ENCODE measurements at regions not wholly inside any gene's neighbourhood (a gene's known extent, or its start where the extent isn't known, plus 50 kb on each side); places are given as distances from the start of the nearest gene placed in this dataset.
"Not testable (repeated sequence)": the region's sequence is repeated elsewhere in the genome, so short reads cannot be mapped to it uniquely, and the experiment has no call there.

GRCh38 chr16:6753553-6753952 lies 579.1 kb upstream of the RBFOX1 start:
- 48 to 61% (median 60%) methylated on average over 9 of the region's 9 CpGs for WGBS, 3 donors
- H3K4me1 ChIP-seq (ENCODE audit: control insufficient read depth in 3 of 3, insufficient read depth in 2 of 3, low read depth in 1 of 3, low read length in 2 of 3), result no peaks in the 10 kb centered on the region
- no peak for FAIRE-seq

DNA sequence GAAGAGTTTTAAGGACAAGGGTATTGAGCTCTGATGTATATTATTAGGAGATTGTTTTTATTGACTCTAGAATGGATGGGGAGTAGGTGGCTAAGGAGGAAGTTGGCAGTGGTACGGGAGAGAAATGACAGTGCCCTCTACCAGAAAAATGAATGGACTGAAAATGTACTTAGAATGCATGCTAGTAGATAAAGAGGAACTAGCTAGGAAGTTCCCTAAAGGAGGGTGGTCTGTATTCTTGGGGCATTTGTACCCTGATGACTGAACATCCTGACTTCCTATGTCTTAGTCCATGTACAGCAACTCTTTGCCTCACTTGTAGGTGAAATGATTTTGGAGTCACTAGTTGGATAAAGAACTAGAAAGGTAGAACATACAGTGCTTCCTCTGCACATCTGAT lies 581.5 kb upstream of the RBFOX1 start:
- Histone ChIP-seq H3K27me3 (ENCODE audit: control insufficient read depth in 3 of 3, insufficient read depth in 3 of 3, low read length in 3 of 3) (no peaks in the 10 kb centered on the region), H3K4me3 (ENCODE audit: low read depth in 1 of 3, low read length in 3 of 3) (no peak overlapping the region), H3K36me3 (ENCODE audit: control insufficient read depth in 3 of 3, insufficient read depth in 2 of 3, low read depth in 1 of 3, low read length in 3 of 3) (no peaks in the 10 kb centered on the region), H3K9me3 (ENCODE audit: control insufficient read depth in 2 of 2, insufficient read depth in 1 of 2, low read depth in 1 of 2, low read length in 1 of 2) (no peaks in the 10 kb centered on the region), H3K27ac (ENCODE audit: low read depth in 1 of 3, low read length in 2 of 3) (no peak overlapping the region), H3K4me1 (ENCODE audit: control insufficient read depth in 3 of 3, insufficient read depth in 2 of 3, low read depth in 1 of 3, low read length in 2 of 3) (no peaks in the 10 kb centered on the region)
- whole genome bisulfite sequencing, 3 donors, result 53 to 70% (median 59%) methylated on average over 1 of the region's 1 CpG
- no peak for FAIRE-seq
- DNase-seq, result no peak

More at GRCh38 chr16:6753553-6753952, 579.1 kb upstream of the RBFOX1 start:
- no peak overlapping the region for H3K27ac ChIP-seq (ENCODE audit: low read depth in 1 of 3, low read length in 2 of 3)
- H3K27me3 ChIP-seq (ENCODE audit: control insufficient read depth in 3 of 3, insufficient read depth in 3 of 3, low read length in 3 of 3), result no peaks in the 10 kb centered on the region
- no peaks in the 10 kb centered on the region for H3K9me3 ChIP-seq (ENCODE audit: control insufficient read depth in 2 of 2, insufficient read depth in 1 of 2, low read depth in 1 of 2, low read length in 1 of 2)
- no peak overlapping the region for H3K4me3 ChIP-seq (ENCODE audit: low read depth in 1 of 3, low read length in 3 of 3)
- H3K36me3 ChIP-seq (ENCODE audit: control insufficient read depth in 3 of 3, insufficient read depth in 2 of 3, low read depth in 1 of 3, low read length in 3 of 3), result no peaks in the 10 kb centered on the region
- DNase-seq, result no peak

GRCh38 chr16:6749698-6750097 lies 582.9 kb upstream of the RBFOX1 start:
- Histone ChIP-seq H3K27ac (ENCODE audit: low read depth in 1 of 3, low read length in 2 of 3) (no peak overlapping the region), H3K4me1 (ENCODE audit: control insufficient read depth in 3 of 3, insufficient read depth in 2 of 3, low read depth in 1 of 3, low read length in 2 of 3) (no peaks in the 10 kb centered on the region), H3K9me3 (ENCODE audit: control insufficient read depth in 2 of 2, insufficient read depth in 1 of 2, low read depth in 1 of 2, low read length in 1 of 2) (no peaks in the 10 kb centered on the region), H3K27me3 (ENCODE audit: control insufficient read depth in 3 of 3, insufficient read depth in 3 of 3, low read length in 3 of 3) (no peaks in the 10 kb centered on the region), H3K36me3 (ENCODE audit: control insufficient read depth in 3 of 3, insufficient read depth in 2 of 3, low read depth in 1 of 3, low read length in 3 of 3) (no peaks in the 10 kb centered on the region), H3K4me3 (ENCODE audit: low read depth in 1 of 3, low read length in 3 of 3) (no peak overlapping the region)
- FAIRE-seq, result no peak
- DNase-seq, result no peak
- 30 to 32% (median 31%) methylated on average over 4 of the region's 4 CpGs for WGBS, 3 donors

- H3K36me3 ChIP-seq (ENCODE audit: control insufficient read depth in 3 of 3, insufficient read depth in 2 of 3, low read depth in 1 of 3, low read length in 3 of 3); H3K4me1 ChIP-seq (ENCODE audit: control insufficient read depth in 3 of 3, insufficient read depth in 2 of 3, low read depth in 1 of 3, low read length in 2 of 3); DNase-seq; FAIRE-seq; H3K27me3 ChIP-seq (ENCODE audit: control insufficient read depth in 3 of 3, insufficient read depth in 3 of 3, low read length in 3 of 3); H3K4me3 ChIP-seq (ENCODE audit: low read depth in 1 of 3, low read length in 3 of 3); H3K9me3 ChIP-seq (ENCODE audit: control insufficient read depth in 2 of 2, insufficient read depth in 1 of 2, low read depth in 1 of 2, low read length in 1 of 2); H3K27ac ChIP-seq (ENCODE audit: low read depth in 1 of 3, low read length in 2 of 3): not testable (repeated sequence)
- 19 to 48% (median 19%) methylated on average over 2 of the region's 2 CpGs for WGBS, 3 donors
Observed at GRCh38 chr16:6736302-6736701, 596.3 kb upstream of the RBFOX1 start.

GRCh38 chr16:6735631-6736030 lies 597.0 kb upstream of the RBFOX1 start:
- DNase-seq, result no peak
- no peaks in the 10 kb centered on the region for H3K36me3 ChIP-seq (ENCODE audit: control insufficient read depth in 3 of 3, insufficient read depth in 2 of 3, low read depth in 1 of 3, low read length in 3 of 3)
- no peak for FAIRE-seq
- WGBS, 3 donors, result 25% methylated on average over 3 of the region's 3 CpGs
- no peaks in the 10 kb centered on the region for H3K27me3 ChIP-seq (ENCODE audit: control insufficient read depth in 3 of 3, insufficient read depth in 3 of 3, low read length in 3 of 3)
- no peaks in the 10 kb centered on the region for H3K9me3 ChIP-seq (ENCODE audit: control insufficient read depth in 2 of 2, insufficient read depth in 1 of 2, low read depth in 1 of 2, low read length in 1 of 2)
- H3K4me1 ChIP-seq (ENCODE audit: control insufficient read depth in 3 of 3, insufficient read depth in 2 of 3, low read depth in 1 of 3, low read length in 2 of 3), result no peaks in the 10 kb centered on the region
- H3K27ac ChIP-seq (ENCODE audit: low read depth in 1 of 3, low read length in 2 of 3), result no peak overlapping the region
- H3K4me3 ChIP-seq (ENCODE audit: low read depth in 1 of 3, low read length in 3 of 3), result no peak overlapping the region

- 51 to 80% (median 68%) methylated on average over 4 of the region's 4 CpGs for WGBS, 3 donors
- Histone ChIP-seq H3K9me3 (ENCODE audit: control insufficient read depth in 2 of 2, insufficient read depth in 1 of 2, low read depth in 1 of 2, low read length in 1 of 2) (no peaks in the 10 kb centered on the region), H3K4me1 (ENCODE audit: control insufficient read depth in 3 of 3, insufficient read depth in 2 of 3, low read depth in 1 of 3, low read length in 2 of 3) (no peaks in the 10 kb centered on the region), H3K36me3 (ENCODE audit: control insufficient read depth in 3 of 3, insufficient read depth in 2 of 3, low read depth in 1 of 3, low read length in 3 of 3) (no peaks in the 10 kb centered on the region), H3K4me3 (ENCODE audit: low read depth in 1 of 3, low read length in 3 of 3) (no peak overlapping the region), H3K27me3 (ENCODE audit: control insufficient read depth in 3 of 3, insufficient read depth in 3 of 3, low read length in 3 of 3) (no peaks in the 10 kb centered on the region), H3K27ac (ENCODE audit: low read depth in 1 of 3, low read length in 2 of 3) (no peak overlapping the region)
- no peak for DNase-seq
- FAIRE-seq, result no peak
Observed at GRCh38 chr16:6732166-6732565, 600.5 kb upstream of the RBFOX1 start.

DNA sequence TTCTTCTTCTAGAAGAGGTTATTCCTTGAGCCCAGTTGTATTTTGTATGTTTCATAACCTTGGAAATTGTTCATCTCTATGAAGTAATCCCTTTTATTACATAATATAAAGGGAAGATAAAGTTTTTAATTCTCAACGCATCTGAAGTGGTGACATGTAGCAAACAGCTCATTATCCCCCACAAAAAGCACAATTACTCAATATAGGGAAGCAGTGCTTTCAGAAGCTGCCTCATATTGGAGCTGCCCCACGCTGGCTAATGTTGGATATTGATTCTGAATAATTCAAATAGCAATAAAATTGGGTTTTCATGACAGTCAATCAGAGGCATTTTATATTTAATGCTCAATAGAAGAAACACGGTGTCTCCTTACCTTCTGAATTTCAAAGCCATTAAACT lies 604.3 kb upstream of the RBFOX1 start:
- FAIRE-seq (no peak), DNase-seq (no peak)
- Histone ChIP-seq H3K4me1 (ENCODE audit: control insufficient read depth in 3 of 3, insufficient read depth in 2 of 3, low read depth in 1 of 3, low read length in 2 of 3) (no peaks in the 10 kb centered on the region), H3K4me3 (ENCODE audit: low read depth in 1 of 3, low read length in 3 of 3) (no peak overlapping the region), H3K27ac (ENCODE audit: low read depth in 1 of 3, low read length in 2 of 3) (no peak overlapping the region), H3K27me3 (ENCODE audit: control insufficient read depth in 3 of 3, insufficient read depth in 3 of 3, low read length in 3 of 3) (no peaks in the 10 kb centered on the region), H3K36me3 (ENCODE audit: control insufficient read depth in 3 of 3, insufficient read depth in 2 of 3, low read depth in 1 of 3, low read length in 3 of 3) (no peaks in the 10 kb centered on the region), H3K9me3 (ENCODE audit: control insufficient read depth in 2 of 2, insufficient read depth in 1 of 2, low read depth in 1 of 2, low read length in 1 of 2) (no peaks in the 10 kb centered on the region)
- 52 to 73% (median 60%) methylated on average over 3 of the region's 3 CpGs for WGBS, 3 donors

DNA sequence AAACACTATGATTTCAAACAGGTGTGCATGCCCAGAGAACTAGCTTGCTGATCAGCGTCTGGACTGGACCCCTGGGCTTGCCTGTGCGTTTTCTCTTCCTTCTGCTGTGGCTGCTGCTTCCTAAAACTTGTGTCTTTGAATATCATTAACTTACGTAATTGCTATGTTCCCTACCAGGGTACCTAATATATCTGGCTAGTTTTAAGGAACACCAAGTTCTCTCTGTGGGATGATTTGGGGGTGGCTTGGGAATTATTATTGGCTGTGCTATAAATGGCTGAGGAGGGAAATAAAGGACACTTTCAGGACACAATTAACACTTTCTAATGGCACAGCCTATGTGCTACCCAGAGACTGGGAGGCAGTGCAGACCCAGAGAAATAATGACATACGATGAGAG lies 606.0 kb upstream of the RBFOX1 start:
- no peak for FAIRE-seq
- no peak overlapping the region for H3K4me3 ChIP-seq (ENCODE audit: low read depth in 1 of 3, low read length in 3 of 3)
- 60 to 67% (median 64%) methylated on average over 4 of the region's 4 CpGs for WGBS, 3 donors
- no peak for DNase-seq
- no peaks in the 10 kb centered on the region for H3K4me1 ChIP-seq (ENCODE audit: control insufficient read depth in 3 of 3, insufficient read depth in 2 of 3, low read depth in 1 of 3, low read length in 2 of 3)
- H3K36me3 ChIP-seq (ENCODE audit: control insufficient read depth in 3 of 3, insufficient read depth in 2 of 3, low read depth in 1 of 3, low read length in 3 of 3), result no peaks in the 10 kb centered on the region
- H3K27me3 ChIP-seq (ENCODE audit: control insufficient read depth in 3 of 3, insufficient read depth in 3 of 3, low read length in 3 of 3), result no peaks in the 10 kb centered on the region
- H3K9me3 ChIP-seq (ENCODE audit: control insufficient read depth in 2 of 2, insufficient read depth in 1 of 2, low read depth in 1 of 2, low read length in 1 of 2), result no peaks in the 10 kb centered on the region
- H3K27ac ChIP-seq (ENCODE audit: low read depth in 1 of 3, low read length in 2 of 3), result no peak overlapping the region

DNA sequence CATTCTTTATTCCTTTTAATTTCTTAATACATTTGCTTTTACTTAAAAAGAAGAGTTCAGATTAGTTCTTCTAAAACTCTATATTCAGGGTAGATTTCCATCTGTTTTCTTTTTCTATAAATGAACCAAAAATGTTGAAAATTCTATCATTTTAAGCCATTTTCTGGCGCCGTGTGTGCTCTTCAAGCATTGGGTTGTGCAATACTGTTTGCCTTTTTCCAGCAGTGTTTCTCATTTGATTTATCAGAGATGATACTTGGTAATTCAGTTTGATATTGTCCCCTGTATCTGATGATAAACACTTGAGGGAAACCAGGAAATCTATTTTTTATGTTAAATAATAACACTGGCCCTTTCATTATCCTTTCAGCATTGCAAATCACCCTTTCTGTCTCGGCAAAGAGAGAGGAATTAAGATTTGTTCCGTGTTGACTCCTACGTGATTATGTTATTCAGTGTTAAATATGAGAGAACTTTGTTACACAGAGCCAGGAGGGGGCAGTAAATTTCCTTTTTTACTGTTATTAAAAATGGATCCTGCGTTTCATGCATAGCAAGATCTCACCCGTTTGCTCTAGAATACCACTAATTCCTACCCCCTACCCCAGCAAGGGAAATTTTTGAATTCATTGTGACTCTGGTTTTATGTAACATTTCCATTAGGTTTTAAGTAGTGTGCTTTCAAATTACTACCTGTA lies 606.9 kb upstream of the RBFOX1 start:
- no peak overlapping the region for H3K4me3 ChIP-seq (ENCODE audit: low read depth in 1 of 3, low read length in 3 of 3)
- H3K4me1 ChIP-seq (ENCODE audit: control insufficient read depth in 3 of 3, insufficient read depth in 2 of 3, low read depth in 1 of 3, low read length in 2 of 3), result no peaks in the 10 kb centered on the region
- no peaks in the 10 kb centered on the region for H3K9me3 ChIP-seq (ENCODE audit: control insufficient read depth in 2 of 2, insufficient read depth in 1 of 2, low read depth in 1 of 2, low read length in 1 of 2)
- 34 to 40% (median 38%) methylated on average over 7 of the region's 7 CpGs for WGBS, 3 donors
- DNase-seq (no peak), FAIRE-seq (no peak)
- no peaks in the 10 kb centered on the region for H3K36me3 ChIP-seq (ENCODE audit: control insufficient read depth in 3 of 3, insufficient read depth in 2 of 3, low read depth in 1 of 3, low read length in 3 of 3)
- no peak overlapping the region for H3K27ac ChIP-seq (ENCODE audit: low read depth in 1 of 3, low read length in 2 of 3)
- H3K27me3 ChIP-seq (ENCODE audit: control insufficient read depth in 3 of 3, insufficient read depth in 3 of 3, low read length in 3 of 3), result no peaks in the 10 kb centered on the region

Data from small intestine (tissue), 7 donors.